T-helper 1 cell treated with Interleukin-12 subunit alpha and Interleukin-12 subunit beta and Interleukin-4 antibody, amounts not matched to agents 30 ng/mL and 1 ng/mL, for 36 hours (primary cell): ENCODE measurements at regions not wholly inside any gene's neighbourhood (a gene's known extent, or its start where the extent isn't known, plus 50 kb on each side); places are given as distances from the start of the nearest gene placed in this dataset.

Experiments used
- intact Hi-C: fragments of 100-400 bp; cut with micrococcal nuclease; formaldehyde crosslinking; loops from one replicate; pipeline ENCODE4 v1.15.1; 2024

GRCh38 chr16:80366023-80366422 is 174.8 kb upstream of the DYNLRB2 start:
- intact Hi-C loops = loop anchor here (5.0 kb wide), 1 partner anchor 161 kb away; no protein-coding TSS in a partner anchor

GRCh38 chr16:80362816-80363215 is 178.0 kb upstream of the DYNLRB2 start:
- intact Hi-C loops = no loop called here

DNA sequence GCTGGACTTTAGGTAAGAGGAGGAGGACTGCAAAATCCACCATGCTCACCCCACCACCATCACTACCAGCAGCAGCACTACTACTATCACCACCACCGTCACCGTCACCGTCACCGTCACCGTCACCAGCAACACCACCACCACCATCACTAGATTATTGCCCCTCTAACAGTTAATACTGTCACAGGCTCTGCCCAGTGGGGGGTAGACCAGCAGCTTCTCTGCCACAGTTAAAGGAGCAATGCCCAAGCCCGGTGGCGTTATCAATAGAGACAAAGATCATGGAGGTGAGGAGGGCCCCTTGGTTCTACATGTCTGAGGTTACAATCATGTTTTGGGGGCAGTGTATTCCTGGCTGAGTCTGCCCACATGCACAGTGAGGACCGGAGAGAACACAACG is 184.4 kb upstream of the DYNLRB2 start:
- intact Hi-C loops = no loop called here

GRCh38 chr16:80355335-80355734 is 185.5 kb upstream of the DYNLRB2 start:
- intact Hi-C loops = no loop called here

DNA sequence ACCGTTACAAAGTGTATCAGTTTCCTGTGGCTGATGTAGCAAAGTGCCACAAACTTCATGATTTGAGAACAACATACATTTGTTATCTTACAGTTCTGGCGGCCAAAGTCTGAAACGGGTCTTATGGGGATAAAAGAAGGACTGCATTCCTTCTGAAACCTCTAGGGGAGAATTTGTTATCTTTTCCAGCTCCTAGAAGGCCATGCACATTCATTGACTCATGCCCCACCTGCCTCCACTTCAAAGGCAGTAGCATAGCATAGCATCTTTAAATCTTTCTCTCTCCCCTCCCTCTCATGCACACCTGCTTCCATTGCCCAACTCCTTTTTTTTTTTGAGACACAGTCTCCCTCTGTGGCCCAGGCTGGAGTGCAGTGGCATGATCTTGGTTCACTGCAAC is 190.7 kb upstream of the DYNLRB2 start:
- intact Hi-C loops = no loop called here

- intact Hi-C loops = no loop called here
Observed at GRCh38 chr16:80347900-80348299, 192.9 kb upstream of the DYNLRB2 start.

GRCh38 chr16:80347002-80347401 is 193.8 kb upstream of the DYNLRB2 start:
- intact Hi-C loops = no loop called here

GRCh38 chr16:80346111-80346632 is 194.6 kb upstream of the DYNLRB2 start:
- intact Hi-C loops = no loop called here

GRCh38 chr16:80345701-80346100 is 195.1 kb upstream of the DYNLRB2 start:
- intact Hi-C loops = no loop called here

DNA sequence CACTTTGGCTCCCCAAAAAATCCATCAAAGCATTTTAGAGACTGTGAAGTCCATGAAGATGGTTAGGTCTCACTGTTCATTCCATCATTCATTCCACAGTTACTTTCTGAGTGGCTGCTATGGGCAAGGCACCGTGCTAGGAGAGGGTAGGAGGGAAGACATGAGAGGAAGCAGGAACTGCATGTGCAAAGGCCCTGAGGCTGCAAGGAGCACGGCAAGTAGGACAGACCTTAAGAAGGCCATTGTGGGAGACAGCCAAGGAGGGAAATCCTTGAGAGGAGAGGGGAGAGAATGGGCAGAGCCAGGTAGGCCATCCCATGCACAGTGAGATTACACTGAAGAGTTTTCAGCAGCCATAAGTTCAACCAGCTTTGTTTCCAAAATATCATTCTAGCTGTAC is 196.2 kb upstream of the DYNLRB2 start:
- intact Hi-C loops = no loop called here

GRCh38 chr16:80341263-80341662 is 199.5 kb upstream of the DYNLRB2 start:
- intact Hi-C loops = no loop called here

- intact Hi-C loops = no loop called here
Observed at GRCh38 chr16:80337786-80338185, 203.0 kb upstream of the DYNLRB2 start.

- intact Hi-C loops = no loop called here
Observed at GRCh38 chr16:80330803-80331202, 210.0 kb upstream of the DYNLRB2 start.

DNA sequence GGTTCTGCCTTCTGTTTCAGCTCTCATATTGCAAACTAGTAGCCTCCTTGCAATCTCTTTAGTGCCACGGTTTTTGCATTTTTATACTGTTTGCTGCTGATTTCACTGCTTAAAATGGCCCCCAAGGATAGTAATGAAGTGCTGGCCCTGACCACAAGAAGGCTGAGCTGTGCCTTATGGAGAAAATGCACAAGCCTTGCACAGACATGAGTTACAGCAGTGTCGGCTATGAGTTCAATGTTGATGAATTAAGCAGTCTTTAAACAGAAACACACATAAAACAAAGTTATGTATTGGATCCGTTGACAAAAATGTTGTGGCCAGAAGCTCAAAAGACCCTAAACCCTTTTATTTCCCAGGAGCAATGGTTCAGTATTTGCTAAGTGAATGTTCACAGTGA is 210.6 kb upstream of the DYNLRB2 start:
- intact Hi-C loops = no loop called here

- intact Hi-C loops = no loop called here
Observed at GRCh38 chr16:80327740-80328139, 213.1 kb upstream of the DYNLRB2 start.

DNA sequence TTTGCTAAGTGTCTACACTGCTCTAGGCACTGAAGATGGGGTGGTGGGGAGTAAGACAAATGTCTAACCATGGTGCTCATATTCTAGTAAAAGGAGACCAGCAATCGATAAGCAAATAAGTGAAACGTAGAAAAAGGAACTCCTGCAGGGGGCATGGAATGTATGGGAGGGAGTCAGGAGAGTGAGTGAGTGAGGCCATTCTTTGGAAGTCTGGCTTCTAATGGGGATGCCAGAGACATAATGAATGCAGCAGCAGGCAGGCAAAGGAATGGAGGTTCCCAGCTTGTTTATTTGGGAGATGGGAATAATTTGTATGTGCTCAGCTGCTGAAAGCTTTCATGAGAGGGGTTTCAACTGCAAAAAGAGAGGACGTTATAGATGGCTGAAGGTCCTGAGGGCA is 216.4 kb upstream of the DYNLRB2 start:
- intact Hi-C loops = no loop called here

- intact Hi-C loops = no loop called here
Observed at GRCh38 chr16:80323808-80324195, 217.0 kb upstream of the DYNLRB2 start.

GRCh38 chr16:80323187-80323807 is 217.5 kb upstream of the DYNLRB2 start:
- intact Hi-C loops = no loop called here

DNA sequence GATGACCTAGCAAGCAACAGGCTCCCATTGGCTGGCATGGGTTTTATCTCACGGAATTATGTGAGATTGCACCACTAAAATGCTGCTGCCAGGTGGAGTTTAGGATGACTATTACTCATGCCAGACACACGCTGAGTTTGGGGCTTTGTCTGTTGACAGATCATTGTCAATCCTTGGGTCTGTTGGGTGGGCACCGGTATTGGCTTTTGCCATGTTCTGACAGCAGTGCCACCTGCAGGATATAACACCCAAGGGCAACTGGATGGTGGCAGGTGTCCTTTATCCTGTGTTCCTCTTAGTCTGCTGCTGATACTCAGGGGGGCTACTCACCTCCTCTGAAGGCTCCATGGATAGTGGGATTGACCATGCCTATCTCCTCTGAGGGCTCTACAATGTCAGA is 221.6 kb upstream of the DYNLRB2 start:
- intact Hi-C loops = no loop called here

DNA sequence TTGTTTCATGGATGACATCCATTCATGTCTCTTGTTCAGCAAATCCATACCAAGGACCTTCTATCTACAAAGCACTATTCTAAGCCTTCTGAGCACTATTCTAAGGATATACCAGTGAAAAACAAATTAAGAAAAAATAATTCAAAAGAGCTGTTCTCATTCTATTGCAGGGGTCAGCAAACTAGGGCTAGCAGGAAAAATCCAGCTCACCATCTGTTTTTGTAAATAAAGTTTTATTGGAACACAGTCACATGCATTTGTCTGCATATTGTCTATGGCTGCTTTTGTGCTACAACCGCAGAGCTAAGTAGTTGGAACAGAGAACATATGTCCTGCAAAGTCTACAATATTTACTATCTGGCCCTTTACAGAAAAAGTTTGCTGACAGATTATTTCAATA is 222.7 kb upstream of the DYNLRB2 start:
- intact Hi-C loops = no loop called here

DNA sequence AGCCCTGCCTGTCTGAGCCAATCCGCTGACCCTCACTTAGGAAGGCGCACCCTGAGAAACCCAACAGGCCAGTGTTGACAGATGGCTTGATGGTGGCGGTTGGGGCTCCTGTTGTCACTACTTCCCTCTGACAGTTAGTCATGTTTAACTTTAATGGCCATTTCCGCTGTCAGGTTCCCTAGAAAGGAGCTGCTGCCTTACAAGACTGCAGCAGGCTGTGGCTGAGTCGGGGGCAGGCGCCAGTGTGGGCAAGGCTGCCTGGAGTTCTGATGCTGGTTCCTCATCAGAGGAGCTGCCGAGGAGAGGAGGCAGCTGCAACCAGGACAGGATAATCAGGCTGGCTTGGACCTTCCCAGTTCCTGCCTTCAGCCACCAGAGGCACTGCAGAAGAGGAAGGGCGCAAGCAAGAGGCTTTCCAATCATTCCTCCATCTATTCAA is 223.2 kb upstream of the DYNLRB2 start:
- intact Hi-C loops = no loop called here

DNA sequence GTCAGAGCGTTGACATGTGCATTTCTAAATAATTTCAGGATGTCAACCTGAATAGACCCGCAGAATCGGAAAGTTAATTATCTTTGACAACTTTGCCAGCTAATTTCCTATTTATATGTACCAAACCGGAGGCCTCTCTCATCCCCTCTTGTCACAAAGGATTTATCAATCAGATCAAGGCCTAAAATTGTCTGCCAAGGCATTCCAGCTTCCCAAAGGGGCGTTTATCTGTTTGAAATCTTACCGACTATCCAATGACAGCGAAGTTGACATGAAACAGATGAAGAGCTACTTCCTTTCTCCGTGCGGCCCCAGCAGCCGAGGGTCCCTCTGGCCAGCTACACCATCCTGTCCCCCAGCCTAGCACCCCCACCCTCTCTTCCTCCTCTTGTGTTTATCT is 223.7 kb upstream of the DYNLRB2 start:
- intact Hi-C loops = no loop called here

- intact Hi-C loops = no loop called here
Observed at GRCh38 chr16:80314042-80314441, 226.8 kb upstream of the DYNLRB2 start.

GRCh38 chr16:80309178-80309577 is 231.6 kb upstream of the DYNLRB2 start:
- intact Hi-C loops = no loop called here
